Heart left ventricle (tissue), 16 donors: ENCODE measurements at regions not wholly inside any gene's neighbourhood (a gene's known extent, or its start where the extent isn't known, plus 50 kb on each side); places are given as distances from the start of the nearest gene placed in this dataset.
A peak's percentile ranks its signal among the peaks of the same experiment; 100 is the strongest.

Experiments used
- ATAC-seq, 4 donors: fragments of 200-7000 bp; cut with Tn5 transposase; one replicate each; pipeline ENCODE4 v1.9.1; 2020 to 2022; ENCODE audit warnings: moderate library complexity in 4 of 4, mild to moderate bottlenecking in 3 of 4, moderate number of reproducible peaks in 1 of 4
- DNase-seq, 5 donors: peaks; one replicate each; pipeline ENCODE4 v3.0.0-alpha.2; 2020
- H3K27ac ChIP-seq, 12 donors: fragments of 200-600 bp; sonication (generic) in 4 of 12; one replicate each; pipeline versions ENCODE4 v1.5.0 to v1.8.0; 2016 to 2022; ENCODE audit warnings: mild to moderate bottlenecking in 2 of 12
- H3K27me3 ChIP-seq, 9 donors: fragments of 200-600 bp; sonication (generic) in 2 of 9; one replicate each; pipeline versions ENCODE4 v1.5.1 to v1.8.0; 2016 to 2022; ENCODE audit warnings: mild to moderate bottlenecking in 3 of 9
- H3K36me3 ChIP-seq, 9 donors: fragments of 200-600 bp; sonication (generic) in 2 of 9; one replicate each; pipeline versions ENCODE4 v1.5.0 to v1.8.0; 2018 to 2022; ENCODE audit warnings: mild to moderate bottlenecking in 2 of 9
- H3K4me1 ChIP-seq, 12 donors: fragments of 200-600 bp; sonication (generic) in 4 of 12; one replicate each; pipeline versions ENCODE4 v1.5.0 to v1.8.0; 2016 to 2022; ENCODE audit warnings: mild to moderate bottlenecking in 3 of 12
- H3K4me3 ChIP-seq, 12 donors: fragments of 200-600 bp; sonication (generic) in 4 of 12; one replicate each; pipeline versions ENCODE4 v1.5.0 to v1.8.0; 2017 to 2022; ENCODE audit warnings: mild to moderate bottlenecking in 9 of 12, moderate library complexity in 4 of 12
- H3K9me3 ChIP-seq, 12 donors: fragments of 200-600 bp; sonication (generic) in 4 of 12; one replicate each; pipeline versions ENCODE4 v1.5.0 to v1.8.0; 2016 to 2022; ENCODE audit warnings: mild to moderate bottlenecking in 1 of 12
- CTCF ChIP-seq, 12 donors: fragments of 200-600 bp; sonication (generic) in 4 of 12; IDR thresholded peaks; one replicate each; pipeline versions ENCODE4 v1.5.0 to v1.8.0; 2018 to 2022; ENCODE audit warnings: antibody characterized with exemption in 12 of 12, mild to moderate bottlenecking in 5 of 12
- POLR2A ChIP-seq, 2 donors: fragments of 450-650 bp; IDR thresholded peaks; one replicate each; pipeline ENCODE4 v1.6.1; 2017; ENCODE audit warnings: antibody characterized with exemption in 2 of 2, mild to moderate bottlenecking in 2 of 2, moderate library complexity in 2 of 2
- WGBS, 4 donors: extraction: QIAGEN DNeasy Blood & Tissue Kit in 2 of 4; methylation state at CpG; one replicate each; pipeline versions ENCODE4 v1.1.5 to v1.1.7; 2013 to 2018; 5-methylcytosine and 5-hydroxymethylcytosine counted together
- intact Hi-C, 10 donors: fragments of 100-400 bp; cut with DNase I; formaldehyde crosslinking; loops; one replicate each; pipeline versions ENCODE4 v1.11.1 to v1.14.2; 2022
- donor health status: ischemic (EF 13 %, LVEDD 7.1; RV severe dilation, severe dysfunction).
- donor health status: healthy with polysubstance abuse.
- donor health status: DM: no; HTN: yes; CAD: no.
- donor health status: DM: no; HTN: no; CAD: no.
- donor health status: ischemic (EF 25% LVEDD 6.9; RV normal size, moderate dysfunction).
- donor health status: ischemic (EF 25% LVEDD 5.7; RV mildly dilated, moderate dysfunction).
- donor health status: healthy.
- donor health status: DM: yes; HTN: yes; CAD: no.
- donor health status: ischemic (EF 35%, LVEDD 5.7; RV mildly dilated, moderate dysfunction).
- donor health status: nonischemic (EF 11% LVEDD 7.7; RV severe dilation, severe dysfunction).
- donor health status: DM: yes; HTN: yes; CAD: no.
- donor health status: PGD.
- donor health status: ischemic (EF 29% LVEDD 5.4; RV normal size, mild dysfunction).
- donor health status: nonischemic (EF 23%, LVEDD 6.1; RV moderate dilation, normal function).

DNA sequence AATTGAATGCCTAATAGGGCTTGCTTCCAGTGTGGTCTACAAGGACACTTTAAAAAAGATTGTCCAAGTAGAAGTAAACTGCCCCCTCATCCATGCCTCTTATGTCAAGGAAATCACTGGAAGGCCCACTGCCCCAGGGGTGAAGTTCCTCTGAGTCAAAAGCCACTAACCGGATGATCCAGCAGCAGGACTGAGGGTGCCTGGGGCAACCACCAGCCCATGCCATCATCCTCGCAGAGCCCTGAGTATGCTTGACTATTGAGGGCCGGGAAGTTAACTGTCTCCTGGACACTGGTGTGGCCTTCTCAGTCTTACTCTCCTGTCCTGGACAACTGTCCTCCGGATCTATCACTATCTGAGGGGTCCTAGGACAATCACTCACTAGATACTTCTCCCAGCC is 411.5 kb downstream of the TENT5A start:
- ATAC-seq (no peak), DNase-seq (no peak)
- H3K4me3 ChIP-seq = no peak overlapping the region
- TF ChIP-seq CTCF (IDR thresholded peaks at IDR 0.05) = no peak
- no peak for TF ChIP-seq POLR2A (IDR thresholded peaks at IDR 0.05)
- peaks cover 0 to 5% (median 0%) of the 10 kb centered on the region in 12 donors for H3K9me3 ChIP-seq
- no peaks in the 10 kb centered on the region for H3K27me3 ChIP-seq
- no peak overlapping the region for H3K27ac ChIP-seq
- intact Hi-C loops = no loop called here
- H3K36me3 ChIP-seq = no peaks in the 10 kb centered on the region
- WGBS, 4 donors = 77 to 93% (median 88%) methylated on average over 4 of the region's 4 CpGs
- H3K4me1 ChIP-seq = no peaks in the 10 kb centered on the region

DNA sequence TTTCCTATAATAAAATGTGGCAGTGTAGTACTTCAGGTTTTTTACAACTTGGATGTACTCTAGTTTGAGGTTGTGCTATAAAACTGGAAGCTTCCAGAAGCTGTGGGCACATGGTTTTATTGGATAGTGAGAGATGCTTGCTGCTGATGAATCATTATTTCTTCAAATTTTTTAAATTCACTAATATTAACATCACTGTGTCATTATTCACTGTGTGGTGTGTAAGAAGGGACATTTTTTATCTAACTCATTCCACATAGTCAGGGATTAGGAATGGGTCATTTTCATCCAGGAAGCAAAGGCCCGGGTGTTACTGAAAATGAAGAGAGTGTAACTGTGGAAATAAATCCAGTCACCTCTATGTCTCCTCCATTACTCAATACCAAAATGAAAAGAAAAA is 421.0 kb downstream of the TENT5A start:
- intact Hi-C loops = no loop called here

GRCh38 chr6:81328700-81329099 is 423.8 kb downstream of the TENT5A start:
- ATAC-seq (no peak), DNase-seq (no peak)
- WGBS, 4 donors = 82 to 90% (median 86%) methylated on average over 2 of the region's 2 CpGs
- intact Hi-C loops = no loop called here
- Histone ChIP-seq H3K9me3 (no peaks in the 10 kb centered on the region), H3K27me3 (no peaks in the 10 kb centered on the region), H3K36me3 (no peaks in the 10 kb centered on the region), H3K4me1 (no peaks in the 10 kb centered on the region), H3K4me3 (no peak overlapping the region), H3K27ac (no peak overlapping the region)
- no peak for TF ChIP-seq POLR2A (IDR thresholded peaks at IDR 0.05)
- no peak for TF ChIP-seq CTCF (IDR thresholded peaks at IDR 0.05)

More for the DNA sequence above, 421.0 kb downstream of the TENT5A start:
- Histone ChIP-seq H3K27ac (no peak overlapping the region), H3K4me1 (no peaks in the 10 kb centered on the region), H3K4me3 (no peak overlapping the region), H3K27me3 (no peaks in the 10 kb centered on the region), H3K9me3 (peaks cover 0 to 2% (median 0%) of the 10 kb centered on the region in 12 donors), H3K36me3 (no peaks in the 10 kb centered on the region)
- TF ChIP-seq CTCF (IDR thresholded peaks at IDR 0.05) (no peak), POLR2A (IDR thresholded peaks at IDR 0.05) (no peak)
- DNase-seq = no peak
- 74 to 89% (median 80%) methylated on average over 1 of the region's 1 CpG for WGBS, 4 donors
- no peak for ATAC-seq

DNA sequence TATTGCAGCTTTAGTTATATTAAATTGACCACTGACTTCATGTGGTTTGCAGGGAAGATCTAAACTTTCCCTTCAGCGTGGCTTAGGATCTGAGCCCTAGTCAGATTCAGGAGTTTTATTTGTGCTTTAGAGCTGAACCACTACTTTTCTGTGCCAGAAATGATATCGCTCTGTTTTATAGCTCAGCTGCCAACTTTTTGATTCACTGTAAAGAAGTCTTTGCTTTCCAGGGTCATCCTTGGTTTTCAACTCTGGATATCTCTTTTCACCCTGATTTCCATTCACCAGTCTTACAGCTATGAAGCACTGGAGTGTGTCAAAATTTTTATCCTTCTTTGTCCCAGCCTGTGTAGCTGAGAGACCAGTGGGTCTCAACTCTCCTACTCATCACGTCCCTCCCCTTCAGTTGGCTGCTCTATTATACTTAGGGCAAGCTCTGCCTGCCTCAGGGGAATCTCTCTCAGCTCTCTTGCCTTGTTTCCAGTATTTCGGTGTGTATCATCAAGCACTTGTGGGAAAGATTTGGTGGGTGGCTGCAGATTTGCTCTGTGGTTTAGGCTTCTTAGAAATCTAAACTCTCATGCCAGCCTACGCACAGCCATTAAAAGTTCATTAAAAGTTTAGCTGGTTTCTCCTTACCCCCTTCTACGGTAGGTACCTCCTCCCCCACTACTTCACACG is 425.5 kb downstream of the TENT5A start:
- 55 to 69% (median 62%) methylated on average over 7 of the region's 7 CpGs for WGBS, 4 donors
- Histone ChIP-seq H3K27me3 (no peaks in the 10 kb centered on the region), H3K4me1 (no peaks in the 10 kb centered on the region), H3K9me3 (no peaks in the 10 kb centered on the region), H3K36me3 (no peaks in the 10 kb centered on the region), H3K4me3 (no peak overlapping the region), H3K27ac (peak overlapping the region in 1 of 12 donors; percentile 3)
- DNase-seq = peak in 2 of 5 donors; percentile 17 to 21
- intact Hi-C loops = no loop called here
- TF ChIP-seq POLR2A (IDR thresholded peaks at IDR 0.05) (no peak), CTCF (IDR thresholded peaks at IDR 0.05) (no peak)
- peak; percentile 20 to 59 (median 51) for ATAC-seq
